NCI-H748 (cell line): ENCODE measurements at regions not wholly inside any gene's neighbourhood (a gene's known extent, or its start where the extent isn't known, plus 50 kb on each side); places are given as distances from the start of the nearest gene placed in this dataset.

ENCODE experiments used
- DNase-seq: peaks from one replicate; lab custom pipeline; 2025; ENCODE audit not compliant: unreplicated experiment; lab: John Stamatoyannopoulos, UW

- no peak for DNase-seq
Observed at GRCh38 chr11:25860677-25861450, 471.1 kb upstream of the ANO3 start.

DNA sequence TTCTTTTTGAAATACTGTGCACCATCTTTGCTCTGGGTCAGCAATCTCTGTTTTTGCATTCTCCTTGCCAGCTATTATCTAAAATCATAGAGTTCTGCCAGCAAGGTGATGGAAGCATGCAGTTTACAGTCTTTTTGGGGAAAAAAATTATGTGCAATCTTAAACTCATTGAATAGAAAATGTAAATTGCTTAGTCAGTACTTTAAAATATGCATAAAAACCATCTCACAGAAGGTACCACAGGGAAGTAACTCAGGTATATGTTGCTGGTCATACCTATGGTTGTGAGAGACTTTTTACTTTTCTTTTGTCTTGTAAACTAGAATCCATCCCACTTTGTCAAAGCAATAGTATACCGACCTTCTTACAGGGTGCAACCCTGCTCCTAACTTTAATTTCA, 469.8 kb upstream of the ANO3 start:
- no peak for DNase-seq

DNA sequence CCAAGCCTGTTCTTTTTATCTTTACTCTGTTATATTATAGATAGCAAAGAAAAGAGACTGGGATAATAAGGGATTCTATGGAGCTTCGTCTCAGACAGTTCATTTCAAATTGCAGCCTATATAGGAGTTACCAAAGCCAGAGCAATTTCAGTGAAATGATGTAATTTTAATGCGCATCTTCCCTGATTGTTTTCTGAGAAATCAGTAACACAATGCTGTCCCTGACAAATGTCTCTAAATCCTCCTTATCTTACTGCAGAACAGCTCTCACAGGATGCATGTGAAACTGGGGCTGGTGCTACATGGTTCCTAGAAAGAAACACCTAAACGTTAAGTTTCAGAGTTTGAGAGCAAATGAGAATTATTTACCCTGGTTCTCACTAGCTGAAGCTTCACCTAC, 467.9 kb upstream of the ANO3 start:
- DNase-seq, result no peak

DNA sequence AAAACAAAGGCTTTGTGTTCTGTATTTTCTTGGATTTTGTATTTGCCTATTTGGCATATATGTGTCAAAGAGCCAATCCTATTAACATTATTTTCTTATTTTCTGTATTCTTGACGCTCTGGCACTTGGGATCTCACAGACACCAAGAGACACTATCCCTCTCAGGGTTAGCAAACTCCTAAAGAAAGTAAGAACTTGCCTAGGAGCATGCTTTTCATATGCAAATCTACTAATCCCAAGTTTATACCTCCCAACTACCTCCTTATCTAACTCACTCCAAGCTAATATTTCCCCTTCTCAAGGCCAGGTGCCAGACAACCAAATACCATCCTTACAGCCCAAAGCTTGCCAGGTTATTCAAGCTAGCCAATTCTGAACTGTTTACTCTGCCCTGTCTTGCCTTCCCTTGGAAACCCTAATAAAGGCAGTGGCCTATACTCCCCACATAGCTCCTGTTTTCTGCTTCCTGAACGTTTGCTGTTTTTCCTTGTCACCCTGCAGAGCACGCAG, 455.4 kb upstream of the ANO3 start:
- DNase-seq, result no peak

GRCh38 chr11:25886036-25886435, 445.9 kb upstream of the ANO3 start:
- no peak for DNase-seq

- DNase-seq, result no peak
Observed at GRCh38 chr11:25890626-25891260, 441.2 kb upstream of the ANO3 start.

- DNase-seq, result no peak
Observed at GRCh38 chr11:25891960-25892359, 440.0 kb upstream of the ANO3 start.

DNA sequence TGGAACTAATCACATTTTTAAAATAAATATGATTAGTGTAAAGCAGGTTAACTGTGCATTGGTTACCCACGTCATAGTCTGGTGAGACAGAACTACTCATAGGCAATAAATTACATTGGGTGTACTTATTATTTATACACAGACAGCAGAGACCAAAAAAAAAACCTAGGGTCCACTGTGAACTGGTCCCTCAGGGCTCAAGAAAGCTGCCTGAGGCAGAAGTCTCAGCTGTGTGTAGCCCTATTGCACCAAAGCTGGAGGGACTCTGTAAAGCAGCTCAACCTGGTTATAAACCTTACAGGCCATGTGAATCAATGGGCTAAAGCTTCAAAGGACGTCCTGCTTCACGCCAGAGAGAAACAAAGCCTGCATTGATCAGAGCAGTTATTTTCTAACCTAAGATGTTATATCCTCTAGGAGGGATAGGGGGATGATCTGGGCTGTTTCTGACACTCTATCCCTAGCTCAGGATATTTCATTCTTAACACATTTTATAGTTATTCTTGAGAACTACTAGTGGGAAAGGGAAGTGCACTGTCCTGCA, 432.2 kb upstream of the ANO3 start:
- DNase-seq, result no peak

GRCh38 chr11:25900814-25901213, 431.1 kb upstream of the ANO3 start:
- DNase-seq, result no peak

DNA sequence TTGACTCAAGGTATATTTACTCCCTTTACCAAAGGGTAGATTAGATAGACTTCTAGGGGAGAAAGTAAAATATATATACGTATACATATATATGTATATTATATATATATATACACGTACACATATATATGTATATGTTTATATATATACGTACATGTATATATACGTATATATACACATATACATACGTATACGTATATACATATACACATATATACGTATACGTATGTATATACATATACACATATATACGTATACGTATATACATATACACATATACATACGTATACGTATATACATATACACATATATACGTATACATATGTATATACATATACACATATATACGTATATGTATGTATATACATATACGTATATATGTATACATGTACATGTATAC, 430.5 kb upstream of the ANO3 start:
- DNase-seq, result no peak

- DNase-seq, result no peak
Observed at GRCh38 chr11:25902476-25902875, 429.5 kb upstream of the ANO3 start.

DNA sequence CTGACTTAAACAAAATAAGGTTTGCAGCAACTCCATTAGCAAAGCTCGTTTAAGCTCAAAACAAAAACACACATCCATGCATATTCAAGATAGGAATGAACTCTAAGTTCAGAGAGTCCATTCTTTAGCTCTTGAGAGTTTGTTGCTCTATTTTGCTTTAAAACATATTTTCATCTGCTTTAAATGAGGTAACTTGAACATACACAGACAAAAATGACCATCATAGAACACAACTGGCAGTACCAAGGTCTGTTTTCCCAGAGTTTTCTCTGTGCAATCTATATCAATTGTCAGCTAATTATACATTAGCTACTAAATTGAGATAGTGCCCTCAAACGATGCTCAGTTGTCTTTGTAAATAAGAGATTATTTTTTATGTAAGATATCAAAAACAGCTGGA, 423.2 kb upstream of the ANO3 start:
- no peak for DNase-seq

- DNase-seq, result peak; percentile 84
Observed at GRCh38 chr11:25910086-25910485, 421.8 kb upstream of the ANO3 start.

- DNase-seq, result no peak
Observed at GRCh38 chr11:25920356-25920755, 411.6 kb upstream of the ANO3 start.

DNA sequence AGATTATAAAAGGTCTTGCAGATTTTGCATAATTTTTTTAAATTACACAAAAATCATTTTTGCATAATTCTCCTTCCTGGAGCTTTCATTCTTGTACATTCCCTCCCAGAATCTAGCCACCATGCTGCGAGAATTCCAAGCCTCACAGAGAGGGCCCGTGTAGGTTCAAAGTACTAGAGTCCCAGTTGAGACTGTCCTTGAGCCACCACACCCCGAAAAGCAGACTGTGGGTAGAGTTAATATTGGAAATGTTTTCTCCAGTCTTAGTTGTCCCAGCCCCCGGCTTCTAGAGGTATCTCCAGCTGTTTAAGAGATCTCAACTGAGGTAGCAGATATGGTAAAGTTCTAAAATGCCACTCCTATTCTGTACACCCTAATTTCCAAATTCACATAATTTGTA, 407.3 kb upstream of the ANO3 start:
- no peak for DNase-seq

DNA sequence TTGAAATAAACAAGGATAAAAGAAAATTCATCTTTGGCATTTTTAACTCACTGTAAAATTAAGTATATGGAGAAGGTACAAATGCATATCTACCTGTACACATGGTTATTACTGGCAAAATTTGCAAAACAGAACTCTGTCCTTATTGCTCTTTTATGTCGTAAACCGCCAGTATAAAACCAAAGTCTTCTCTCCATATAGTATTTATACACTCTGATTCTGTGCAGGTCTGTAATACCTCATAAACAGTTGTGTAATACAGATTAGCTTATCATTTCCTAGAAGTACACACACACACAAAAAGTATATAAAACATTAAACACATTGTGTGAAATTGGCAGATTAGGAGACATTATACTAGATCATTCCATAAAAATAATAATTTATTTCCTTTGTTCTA, 406.6 kb upstream of the ANO3 start:
- no peak for DNase-seq

- no peak for DNase-seq
Observed at GRCh38 chr11:25927411-25927953, 404.4 kb upstream of the ANO3 start.

DNA sequence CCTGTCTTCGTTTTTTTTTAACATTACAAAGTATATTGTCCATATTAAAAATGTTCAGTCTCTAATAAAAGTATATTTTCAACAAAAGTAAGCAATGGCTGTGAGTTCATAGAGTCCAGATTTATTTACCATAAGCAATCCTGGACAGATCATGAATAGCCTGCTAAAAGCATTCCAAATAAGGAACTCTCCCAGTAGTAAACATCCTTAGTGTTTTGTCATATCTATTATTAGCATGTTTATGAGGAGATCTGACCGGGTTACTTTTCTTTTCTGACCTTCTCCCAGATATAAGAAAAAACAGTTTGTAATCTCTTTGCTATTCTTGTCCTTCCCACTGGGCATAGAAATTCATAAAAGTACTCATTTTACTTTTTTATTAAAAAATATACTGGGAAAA, 403.9 kb upstream of the ANO3 start:
- DNase-seq, result no peak

DNA sequence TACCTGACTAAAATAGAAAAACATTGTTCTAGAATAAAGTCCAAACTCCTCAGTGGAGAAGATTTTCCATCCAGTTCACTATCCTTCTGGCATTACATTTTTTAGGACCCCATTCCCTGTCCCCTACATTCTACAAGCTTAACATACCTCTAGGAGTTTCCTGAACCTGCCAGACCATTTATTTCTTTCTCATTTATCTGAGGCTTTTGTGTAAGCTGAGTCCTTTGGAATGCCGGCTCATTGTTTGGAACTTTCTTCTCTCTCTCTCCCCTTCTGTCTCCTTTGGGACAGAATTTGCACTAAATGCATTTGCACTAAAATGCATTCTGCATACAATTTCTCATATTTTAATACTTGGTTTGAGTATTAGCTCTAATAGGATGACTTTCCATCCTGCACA, 393.0 kb upstream of the ANO3 start:
- DNase-seq, result no peak

DNA sequence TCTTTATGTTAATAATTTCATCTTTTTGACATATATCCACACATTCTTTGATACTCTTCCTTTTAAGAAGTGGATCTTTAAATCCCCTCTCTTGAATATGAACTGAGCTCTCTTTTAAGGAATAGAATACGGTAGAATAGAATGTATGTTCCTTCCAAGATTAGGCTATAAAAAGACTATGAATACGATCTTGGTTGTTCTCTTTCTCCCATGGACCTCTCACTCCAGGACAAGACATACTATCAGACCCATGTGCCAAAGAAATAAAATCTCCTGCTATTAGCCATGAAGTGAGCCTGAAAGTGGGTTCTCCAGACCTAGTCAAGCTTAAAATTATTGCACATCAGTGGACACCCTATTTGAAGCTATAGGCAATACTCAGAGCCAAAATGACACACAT, 392.2 kb upstream of the ANO3 start:
- no peak for DNase-seq

DNA sequence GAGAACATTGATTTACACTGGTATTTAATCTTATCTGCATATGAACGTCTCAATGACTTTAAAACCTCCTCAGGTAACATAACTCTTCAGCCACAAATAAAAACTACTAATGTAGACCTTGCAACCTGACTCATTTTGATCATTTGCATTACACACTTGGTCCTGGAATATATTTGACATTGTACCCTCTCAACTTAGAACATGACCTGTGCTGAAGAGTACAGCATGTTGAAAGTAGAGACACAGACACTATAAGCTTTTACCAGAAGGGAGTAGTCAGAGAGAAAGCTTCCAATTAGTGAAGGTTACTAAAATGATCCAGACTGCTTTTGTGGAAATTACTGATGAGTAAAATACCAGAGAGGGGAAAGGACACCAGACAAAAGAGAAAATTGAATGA, 390.6 kb upstream of the ANO3 start:
- no peak for DNase-seq

- no peak for DNase-seq
Observed at GRCh38 chr11:25943031-25943430, 388.9 kb upstream of the ANO3 start.
